ENCODE measurements at regions not wholly inside any gene's neighbourhood (a gene's known extent, or its start where the extent isn't known, plus 50 kb on each side); places are given as distances from the start of the nearest gene placed in this dataset.
"Not testable (repeated sequence)": the region's sequence is repeated elsewhere in the genome, so short reads cannot be mapped to it uniquely, and the experiment has no call there.

DNA sequence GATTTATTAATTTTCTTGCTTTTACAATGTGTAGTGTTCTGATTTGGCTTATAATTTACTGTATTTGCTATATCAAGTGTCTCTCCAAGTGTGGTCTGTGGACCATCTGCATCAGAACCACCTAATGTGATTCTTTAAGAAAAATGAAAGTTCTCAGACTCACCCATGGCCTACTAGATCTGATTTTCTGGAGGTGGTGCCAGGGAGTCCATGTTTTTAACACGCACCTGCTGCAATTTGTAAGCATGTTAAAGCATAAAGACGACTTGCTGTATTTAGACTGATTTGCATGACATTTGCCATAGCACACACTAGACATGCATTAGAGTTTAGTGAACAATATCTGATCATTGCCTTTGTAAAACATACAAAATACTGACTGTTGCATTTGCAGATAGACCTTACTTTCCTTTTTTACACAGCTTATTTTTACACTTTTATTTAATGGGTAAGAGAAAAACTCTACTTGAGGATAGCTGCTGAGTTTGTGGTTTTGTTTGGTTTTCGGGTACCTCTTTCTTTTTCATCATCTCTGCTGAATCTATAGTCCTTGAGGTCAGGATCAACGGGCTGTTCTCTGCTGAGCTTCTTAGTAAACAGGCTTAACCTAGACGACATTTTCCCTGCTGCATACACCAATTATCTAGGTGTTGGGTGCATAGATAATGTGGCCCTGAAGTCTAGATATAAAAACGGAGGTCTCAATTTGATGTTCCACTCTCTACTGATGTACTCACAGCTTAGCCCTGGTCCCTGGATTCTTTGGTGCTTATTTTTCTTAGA lies 138.0 kb upstream of the ZNF366 start:
- H3K4me3 ChIP-seq: no peak overlapping the region

DNA sequence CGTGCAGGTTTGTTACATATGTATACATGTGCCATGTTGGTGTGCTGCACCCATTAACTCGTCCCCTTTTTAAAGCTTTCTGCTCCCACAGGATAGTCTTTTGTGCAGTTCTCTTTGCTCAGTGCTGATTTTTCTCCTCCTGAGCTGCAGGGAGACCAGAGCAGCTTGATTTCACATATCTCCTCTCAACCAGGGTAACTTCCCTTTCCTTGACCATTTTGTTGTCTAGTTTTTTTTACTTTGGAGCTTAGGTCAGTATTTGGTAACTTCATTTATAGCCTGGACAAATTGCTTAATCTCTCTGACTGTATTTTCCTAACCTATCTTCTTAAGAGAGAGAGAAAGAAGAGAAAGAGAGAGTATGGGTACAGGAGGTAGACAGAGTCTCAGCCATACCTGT lies 137.1 kb upstream of the ZNF366 start:
- Histone ChIP-seq H3K4me1 (no peaks in the 10 kb centered on the region), H3K27ac (no peak overlapping the region), H3K27me3 (no peaks in the 10 kb centered on the region), H3K9me3 (no peaks in the 10 kb centered on the region), H3K36me3 (no peaks in the 10 kb centered on the region), H3K4me3 (no peak overlapping the region)
- no peak for TF ChIP-seq POLR2A (IDR thresholded peaks at IDR 0.05)
- TF ChIP-seq, protein P1, sequence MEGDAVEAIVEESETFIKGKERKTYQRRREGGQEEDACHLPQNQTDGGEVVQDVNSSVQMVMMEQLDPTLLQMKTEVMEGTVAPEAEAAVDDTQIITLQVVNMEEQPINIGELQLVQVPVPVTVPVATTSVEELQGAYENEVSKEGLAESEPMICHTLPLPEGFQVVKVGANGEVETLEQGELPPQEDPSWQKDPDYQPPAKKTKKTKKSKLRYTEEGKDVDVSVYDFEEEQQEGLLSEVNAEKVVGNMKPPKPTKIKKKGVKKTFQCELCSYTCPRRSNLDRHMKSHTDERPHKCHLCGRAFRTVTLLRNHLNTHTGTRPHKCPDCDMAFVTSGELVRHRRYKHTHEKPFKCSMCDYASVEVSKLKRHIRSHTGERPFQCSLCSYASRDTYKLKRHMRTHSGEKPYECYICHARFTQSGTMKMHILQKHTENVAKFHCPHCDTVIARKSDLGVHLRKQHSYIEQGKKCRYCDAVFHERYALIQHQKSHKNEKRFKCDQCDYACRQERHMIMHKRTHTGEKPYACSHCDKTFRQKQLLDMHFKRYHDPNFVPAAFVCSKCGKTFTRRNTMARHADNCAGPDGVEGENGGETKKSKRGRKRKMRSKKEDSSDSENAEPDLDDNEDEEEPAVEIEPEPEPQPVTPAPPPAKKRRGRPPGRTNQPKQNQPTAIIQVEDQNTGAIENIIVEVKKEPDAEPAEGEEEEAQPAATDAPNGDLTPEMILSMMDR (IDR thresholded peaks at IDR 0.05): no peak
- DNase-seq: no peak

More for the DNA sequence above, 138.0 kb upstream of the ZNF366 start:
- DNase-seq: no peak
- H3K9me3 ChIP-seq: no peaks in the 10 kb centered on the region
- H3K36me3 ChIP-seq: no peaks in the 10 kb centered on the region
- H3K27me3 ChIP-seq: no peaks in the 10 kb centered on the region
- TF ChIP-seq, protein P1 (IDR thresholded peaks at IDR 0.05): no peak
- no peak for TF ChIP-seq POLR2A (IDR thresholded peaks at IDR 0.05)
- no peaks in the 10 kb centered on the region for H3K4me1 ChIP-seq
- H3K27ac ChIP-seq: no peak overlapping the region

DNA sequence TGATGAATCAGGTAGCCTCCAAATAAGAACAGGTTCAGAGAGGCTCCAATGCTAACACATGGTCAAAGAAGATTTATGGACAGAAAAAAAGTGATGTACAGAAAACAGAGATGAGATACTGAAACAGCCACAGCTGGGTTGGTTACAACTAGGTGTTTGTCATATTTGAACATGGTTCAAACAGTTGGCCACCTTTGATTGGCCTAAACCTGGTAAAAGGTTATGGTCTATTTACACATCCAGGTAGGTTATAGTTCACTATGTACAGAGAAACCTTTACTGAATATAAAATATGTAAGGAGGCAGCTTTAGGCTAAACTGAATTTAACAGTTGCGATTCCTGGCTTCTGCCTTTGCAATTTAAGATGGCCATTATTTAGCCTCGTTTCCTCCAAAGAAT lies 134.0 kb upstream of the ZNF366 start:
- Histone ChIP-seq H3K4me3 (no peak overlapping the region), H3K27ac (no peak overlapping the region), H3K36me3 (no peaks in the 10 kb centered on the region), H3K27me3 (no peaks in the 10 kb centered on the region), H3K4me1 (no peaks in the 10 kb centered on the region), H3K9me3 (no peaks in the 10 kb centered on the region)
- no peak for DNase-seq
- TF ChIP-seq, protein P1 (IDR thresholded peaks at IDR 0.05): no peak
- TF ChIP-seq POLR2A (IDR thresholded peaks at IDR 0.05): no peak

DNA sequence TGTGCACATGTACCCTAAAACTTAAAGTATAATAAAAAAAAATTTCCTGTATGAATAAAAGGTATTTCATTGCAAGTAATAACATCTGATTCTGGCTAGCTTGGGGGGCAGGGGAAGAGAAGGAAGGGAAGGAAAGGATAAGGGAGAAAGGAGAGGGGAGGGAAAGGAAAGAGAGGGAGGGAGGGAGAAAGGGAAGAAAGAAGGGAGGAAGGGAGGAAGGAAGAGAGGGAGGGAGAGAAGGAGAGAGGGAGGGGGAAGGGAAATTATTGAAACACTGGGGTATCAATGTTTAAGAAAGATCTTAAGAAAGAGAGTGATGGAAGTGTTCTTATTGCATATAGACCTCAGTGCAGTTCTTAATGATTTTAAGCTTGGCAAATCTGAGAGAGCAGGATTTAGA lies 129.8 kb upstream of the ZNF366 start:
- H3K27me3 ChIP-seq: no peaks in the 10 kb centered on the region
- DNase-seq: no peak
- H3K4me3 ChIP-seq: no peak overlapping the region
- no peaks in the 10 kb centered on the region for H3K4me1 ChIP-seq
- H3K36me3 ChIP-seq: no peaks in the 10 kb centered on the region
- no peaks in the 10 kb centered on the region for H3K9me3 ChIP-seq
- TF ChIP-seq, protein P1 (IDR thresholded peaks at IDR 0.05): no peak
- TF ChIP-seq POLR2A (IDR thresholded peaks at IDR 0.05): no peak
- H3K27ac ChIP-seq: no peak overlapping the region

DNA sequence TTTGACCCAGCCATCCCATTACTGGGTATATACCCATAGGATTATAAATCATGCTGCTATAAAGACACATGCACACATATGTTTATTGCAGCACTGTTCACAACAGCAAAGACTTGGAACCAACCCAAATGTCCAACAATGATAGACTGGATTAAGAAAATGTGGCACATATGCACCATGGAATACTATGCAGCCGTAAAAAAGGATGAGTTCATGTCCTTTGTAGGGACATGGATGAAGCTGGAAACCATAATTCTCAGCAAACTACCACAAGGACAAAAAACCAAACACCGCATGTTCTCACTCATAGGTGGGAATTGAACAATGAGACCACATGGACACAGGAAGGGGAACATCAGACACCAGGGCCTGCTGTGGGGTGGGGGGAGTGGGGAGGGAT lies 129.4 kb upstream of the ZNF366 start:
- DNase-seq, H3K36me3 ChIP-seq, H3K9me3 ChIP-seq, H3K27ac ChIP-seq, H3K4me3 ChIP-seq, H3K4me1 ChIP-seq, H3K27me3 ChIP-seq: not testable (repeated sequence)

DNA sequence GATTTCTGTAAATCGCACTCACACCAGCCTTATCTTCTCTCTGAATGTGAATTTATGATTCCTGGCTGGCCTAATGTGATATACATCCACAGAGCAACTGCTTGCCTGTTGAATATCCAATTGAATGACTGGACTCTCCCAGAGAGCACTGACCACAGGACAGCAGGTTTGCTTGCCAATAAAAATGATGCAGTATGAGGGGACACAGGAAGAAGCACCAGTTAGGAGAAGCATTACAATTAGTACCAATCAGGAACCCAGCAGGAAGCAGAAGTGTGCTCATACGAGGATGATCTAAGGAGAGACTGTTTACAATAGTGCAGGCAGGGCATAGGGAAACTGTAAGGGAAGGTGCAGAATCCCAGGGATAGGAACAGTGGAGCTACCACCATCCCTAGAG lies 127.2 kb upstream of the ZNF366 start:
- Histone ChIP-seq H3K27ac (peak overlapping the region in 1 of 4 donors; percentile 31), H3K4me1 (no peaks in the 10 kb centered on the region), H3K4me3 (no peak overlapping the region), H3K27me3 (no peaks in the 10 kb centered on the region), H3K9me3 (no peaks in the 10 kb centered on the region), H3K36me3 (no peaks in the 10 kb centered on the region)
- TF ChIP-seq POLR2A (IDR thresholded peaks at IDR 0.05): no peak
- TF ChIP-seq, protein P1 (IDR thresholded peaks at IDR 0.05): no peak
- DNase-seq: no peak

All from Peyer's patch (tissue), 4 donors.